Psoas muscle (tissue), 7 donors: ENCODE measurements at regions not wholly inside any gene's neighbourhood (a gene's known extent, or its start where the extent isn't known, plus 50 kb on each side); places are given as distances from the start of the nearest gene placed in this dataset.

Source experiments
- ATAC-seq, 4 donors: fragments of 200-7000 bp; cut with Tn5 transposase; one replicate each; pipeline ENCODE4 v1.9.1; 2020; ENCODE audit warnings: moderate library complexity in 3 of 4, mild to moderate bottlenecking in 2 of 4
- DNase-seq, 2 donors: peaks; one replicate each; pipeline ENCODE4 v3.0.0-alpha.2; 2020
- H3K27ac ChIP-seq: fragments of 200-600 bp; one replicate; pipeline ENCODE4 v1.8.0; 2022
- H3K27me3 ChIP-seq, 3 donors: fragments of 200-600 bp in 1 of 3; one replicate each; pipeline versions ENCODE4 v1.6.1 to v1.8.0; 2013 to 2022; ENCODE audit warnings: low read length in 2 of 3, mild to moderate bottlenecking in 2 of 3, moderate library complexity in 1 of 3; ENCODE audit not compliant: insufficient read depth in 3 of 3
- H3K36me3 ChIP-seq, 2 donors: fragments of 200-600 bp in 1 of 2; one replicate each; pipeline versions ENCODE4 v1.6.1 to v1.8.0; 2013 to 2022; ENCODE audit warnings: low read depth in 1 of 2, mild to moderate bottlenecking in 1 of 2, moderate library complexity in 1 of 2; ENCODE audit not compliant: insufficient read depth in 1 of 2
- H3K4me1 ChIP-seq: fragments of 200-600 bp; one replicate; pipeline ENCODE4 v1.8.0; 2022
- H3K4me3 ChIP-seq: fragments of 200-600 bp; one replicate; pipeline ENCODE4 v1.8.0; 2022; ENCODE audit warnings: mild to moderate bottlenecking
- H3K9me3 ChIP-seq: fragments of 200-600 bp; one replicate; pipeline ENCODE4 v1.8.0; 2022
- WGBS, 3 donors: extraction: QIAGEN DNeasy Blood & Tissue Kit; methylation state at CpG; one replicate each; pipeline versions ENCODE4 v1.1.6 to v1.1.7; 2013; 5-methylcytosine and 5-hydroxymethylcytosine counted together
- intact Hi-C, 2 donors: fragments of 100-400 bp; cut with DNase I; formaldehyde crosslinking; loops; one replicate each; pipeline versions ENCODE4 v1.11.0 to v1.14.2; 2022
- TF ChIP-seq, protein P1 (sequence below): fragments of 200-600 bp; IDR thresholded peaks from one replicate; pipeline ENCODE4 v1.8.0; 2022; ENCODE audit warnings: antibody characterized with exemption
- donor health status: healthy with polysubstance abuse.
- donor health status: DM: no; HTN: no; CAD: no; lungs with moderate emphysema.
- donor health status: Bipolar disorder and iron deficiency.
- donor health status: healthy.
- donor health status: DM: yes; HTN: yes; CAD: no.
- donor health status: DM: no; HTN: no; CAD: no.
- donor health status: DM: yes; HTN: yes; CAD: no.

GRCh38 chr16:25493136-25493811, 198.5 kb upstream of the HS3ST4 start:
- intact Hi-C loops: no loop called here
- H3K4me1 ChIP-seq: no peaks in the 10 kb centered on the region
- WGBS, 3 donors: 27 to 43% (median 29%) methylated on average over 5 of the region's 5 CpGs
- no peak overlapping the region for H3K27ac ChIP-seq
- peak; percentile 67 to 97 (median 86) for ATAC-seq
- TF ChIP-seq, protein P1, sequence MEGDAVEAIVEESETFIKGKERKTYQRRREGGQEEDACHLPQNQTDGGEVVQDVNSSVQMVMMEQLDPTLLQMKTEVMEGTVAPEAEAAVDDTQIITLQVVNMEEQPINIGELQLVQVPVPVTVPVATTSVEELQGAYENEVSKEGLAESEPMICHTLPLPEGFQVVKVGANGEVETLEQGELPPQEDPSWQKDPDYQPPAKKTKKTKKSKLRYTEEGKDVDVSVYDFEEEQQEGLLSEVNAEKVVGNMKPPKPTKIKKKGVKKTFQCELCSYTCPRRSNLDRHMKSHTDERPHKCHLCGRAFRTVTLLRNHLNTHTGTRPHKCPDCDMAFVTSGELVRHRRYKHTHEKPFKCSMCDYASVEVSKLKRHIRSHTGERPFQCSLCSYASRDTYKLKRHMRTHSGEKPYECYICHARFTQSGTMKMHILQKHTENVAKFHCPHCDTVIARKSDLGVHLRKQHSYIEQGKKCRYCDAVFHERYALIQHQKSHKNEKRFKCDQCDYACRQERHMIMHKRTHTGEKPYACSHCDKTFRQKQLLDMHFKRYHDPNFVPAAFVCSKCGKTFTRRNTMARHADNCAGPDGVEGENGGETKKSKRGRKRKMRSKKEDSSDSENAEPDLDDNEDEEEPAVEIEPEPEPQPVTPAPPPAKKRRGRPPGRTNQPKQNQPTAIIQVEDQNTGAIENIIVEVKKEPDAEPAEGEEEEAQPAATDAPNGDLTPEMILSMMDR: no peak
- peak in 1 of 2 donors; percentile 28 for DNase-seq
- H3K4me3 ChIP-seq: no peak overlapping the region
- no peaks in the 10 kb centered on the region for H3K36me3 ChIP-seq
- peaks cover 0 to 3% (median 0%) of the 10 kb centered on the region in 3 donors for H3K27me3 ChIP-seq
- no peaks in the 10 kb centered on the region for H3K9me3 ChIP-seq

DNA sequence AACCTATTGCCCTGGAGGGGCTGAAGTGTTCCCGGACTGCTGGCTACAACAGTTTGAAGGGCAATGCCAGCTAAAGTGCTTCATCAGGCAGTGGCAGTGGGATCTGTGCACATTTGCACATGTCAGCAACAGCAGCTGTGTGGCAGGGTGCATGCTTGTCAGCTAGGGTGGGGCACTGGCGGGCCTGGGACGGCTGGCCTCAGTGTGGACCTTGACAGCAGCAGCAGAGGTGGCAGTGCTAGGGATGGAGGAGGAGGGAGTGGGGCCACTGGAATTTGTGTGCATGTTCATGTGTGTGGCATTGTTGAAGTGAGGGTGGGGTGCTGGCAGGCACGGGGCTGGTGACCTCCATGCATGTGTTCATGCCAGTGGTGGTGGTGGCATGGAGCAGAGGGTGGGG, 203.3 kb upstream of the HS3ST4 start:
- DNase-seq (no peak), ATAC-seq (no peak)
- no peaks in the 10 kb centered on the region for H3K36me3 ChIP-seq
- no peak overlapping the region for H3K27ac ChIP-seq
- H3K4me3 ChIP-seq: no peak overlapping the region
- TF ChIP-seq, protein P1: no peak
- H3K27me3 ChIP-seq: no peaks in the 10 kb centered on the region
- intact Hi-C loops: no loop called here
- 72 to 88% (median 87%) methylated on average over 4 of the region's 4 CpGs for WGBS, 3 donors
- no peaks in the 10 kb centered on the region for H3K4me1 ChIP-seq
- peaks cover 18% of the 10 kb centered on the region for H3K9me3 ChIP-seq

DNA sequence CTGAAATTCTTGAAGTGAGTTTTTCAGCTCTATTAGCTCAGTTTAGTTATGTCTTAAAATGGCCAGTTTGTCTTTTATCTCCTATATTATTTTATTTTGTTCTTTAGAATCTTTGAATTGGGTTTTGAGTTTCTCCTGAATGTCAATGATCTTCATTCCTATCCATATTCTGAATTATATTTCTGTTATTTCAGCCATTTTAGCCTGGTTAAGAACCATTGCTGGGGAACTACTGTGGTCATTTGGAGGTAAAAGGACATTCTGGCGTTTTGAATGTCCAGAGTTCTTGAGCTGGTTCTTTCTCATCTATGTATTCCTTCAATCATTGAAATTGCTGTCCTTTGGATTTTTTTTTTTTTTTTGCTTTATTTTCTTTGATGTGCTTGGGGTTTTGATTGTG, 203.9 kb upstream of the HS3ST4 start:
- 0 to 38% (median 32%) methylated on average over 1 of the region's 1 CpG for WGBS, 3 donors
- intact Hi-C loops: no loop called here

DNA sequence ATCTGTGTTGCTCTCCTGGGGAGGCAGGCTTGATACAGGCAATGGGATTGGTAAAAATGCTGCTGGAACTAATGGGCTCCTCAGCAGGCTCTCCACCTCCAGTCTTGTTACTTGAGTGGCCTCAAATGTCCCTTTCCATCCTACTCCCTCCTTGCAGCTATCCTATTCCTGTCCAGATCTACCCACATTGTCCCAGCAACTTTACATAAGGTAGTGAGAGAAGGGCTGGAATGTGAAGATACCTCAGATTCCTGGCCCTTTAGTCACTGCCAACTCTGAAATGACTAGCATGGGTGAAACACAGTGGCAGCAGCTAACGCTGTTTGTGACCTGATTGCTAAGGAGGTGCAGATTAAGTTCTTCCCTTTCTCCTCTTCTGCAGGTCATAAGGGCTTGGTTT, 210.1 kb upstream of the HS3ST4 start:
- TF ChIP-seq, protein P1: no peak
- Histone ChIP-seq H3K4me3 (no peak overlapping the region), H3K27ac (no peak overlapping the region), H3K36me3 (no peaks in the 10 kb centered on the region), H3K9me3 (peaks cover 4% of the 10 kb centered on the region), H3K4me1 (no peaks in the 10 kb centered on the region), H3K27me3 (no peaks in the 10 kb centered on the region)
- ATAC-seq: peak in 1 of 4 donors; percentile 44
- no peak for DNase-seq
- intact Hi-C loops: no loop called here
- WGBS, 3 donors: 59 to 85% (median 66%) methylated on average over 1 of the region's 1 CpG

More for the DNA sequence above, 203.9 kb upstream of the HS3ST4 start:
- no peaks in the 10 kb centered on the region for H3K27me3 ChIP-seq
- H3K27ac ChIP-seq: no peak overlapping the region
- H3K9me3 ChIP-seq: peaks cover 18% of the 10 kb centered on the region
- DNase-seq: no peak
- no peak for ATAC-seq
- no peaks in the 10 kb centered on the region for H3K4me1 ChIP-seq
- no peak overlapping the region for H3K4me3 ChIP-seq
- TF ChIP-seq, protein P1: no peak
- no peaks in the 10 kb centered on the region for H3K36me3 ChIP-seq

DNA sequence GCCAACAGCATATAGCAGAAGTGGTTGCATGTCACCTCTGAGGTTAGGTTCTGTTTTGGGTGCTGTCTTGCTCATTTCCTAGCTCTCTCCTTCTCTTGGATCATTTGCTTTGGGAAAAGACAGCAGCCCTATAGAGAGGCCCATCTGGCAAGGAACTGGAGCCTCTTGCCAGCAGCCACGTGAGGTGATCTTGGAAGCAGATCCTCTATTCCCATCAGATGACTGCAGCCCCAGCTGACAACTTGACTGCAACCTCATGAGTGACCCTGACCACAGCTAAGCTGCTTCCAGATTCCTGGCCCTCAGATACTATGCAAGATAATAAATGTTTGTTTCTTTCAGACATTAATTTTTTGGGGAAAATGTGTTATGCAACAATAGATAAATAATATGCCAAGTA, 213.3 kb upstream of the HS3ST4 start:
- no peaks in the 10 kb centered on the region for H3K27me3 ChIP-seq
- no peak overlapping the region for H3K4me3 ChIP-seq
- no peaks in the 10 kb centered on the region for H3K4me1 ChIP-seq
- H3K9me3 ChIP-seq: no peaks in the 10 kb centered on the region
- TF ChIP-seq, protein P1: no peak
- no peak overlapping the region for H3K27ac ChIP-seq
- intact Hi-C loops: no loop called here
- H3K36me3 ChIP-seq: no peaks in the 10 kb centered on the region
- DNase-seq: no peak
- WGBS, 3 donors: 17 to 33% (median 23%) methylated on average over 1 of the region's 1 CpG
- peak in 2 of 4 donors; percentile 65 to 82 for ATAC-seq
